Left renal pelvis (tissue), 4 donors: ENCODE measurements at regions not wholly inside any gene's neighbourhood (a gene's known extent, or its start where the extent isn't known, plus 50 kb on each side); places are given as distances from the start of the nearest gene placed in this dataset.
"Not testable (repeated sequence)": the region's sequence is repeated elsewhere in the genome, so short reads cannot be mapped to it uniquely, and the experiment has no call there.

ENCODE experiments used
- DNase-seq, 4 donors: peaks; one replicate each; pipeline ENCODE4 v3.0.0-alpha.2; 2013; ENCODE audit warnings: low read depth in 4 of 4, low spot score in 3 of 4

- no peak for DNase-seq
Observed at GRCh38 chr2:35606394-35606793, 749.2 kb upstream of the CRIM1 start.

- DNase-seq: no peak
Observed at GRCh38 chr2:35598310-35598709, 757.3 kb upstream of the CRIM1 start.

DNA sequence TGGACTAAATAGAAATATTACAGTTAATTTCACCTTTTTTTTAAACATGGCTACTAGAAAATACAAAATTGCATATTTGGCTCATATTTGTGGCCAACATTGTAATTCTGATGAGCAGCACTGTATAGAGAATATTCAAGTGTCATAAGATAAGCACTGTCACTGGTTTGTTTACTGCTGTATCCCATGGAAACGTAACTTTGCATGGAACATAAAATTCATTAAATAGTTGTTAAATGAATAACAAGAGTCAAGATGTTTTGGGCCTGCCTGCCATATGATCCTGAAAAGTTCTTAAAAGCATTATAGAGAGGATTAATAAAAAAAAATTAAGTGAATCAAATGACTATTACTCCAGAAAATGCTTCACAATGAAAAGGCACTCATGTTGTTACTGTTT is 763.7 kb upstream of the CRIM1 start:
- no peak for DNase-seq

GRCh38 chr2:35585972-35586371 is 769.6 kb upstream of the CRIM1 start:
- DNase-seq: no peak

DNA sequence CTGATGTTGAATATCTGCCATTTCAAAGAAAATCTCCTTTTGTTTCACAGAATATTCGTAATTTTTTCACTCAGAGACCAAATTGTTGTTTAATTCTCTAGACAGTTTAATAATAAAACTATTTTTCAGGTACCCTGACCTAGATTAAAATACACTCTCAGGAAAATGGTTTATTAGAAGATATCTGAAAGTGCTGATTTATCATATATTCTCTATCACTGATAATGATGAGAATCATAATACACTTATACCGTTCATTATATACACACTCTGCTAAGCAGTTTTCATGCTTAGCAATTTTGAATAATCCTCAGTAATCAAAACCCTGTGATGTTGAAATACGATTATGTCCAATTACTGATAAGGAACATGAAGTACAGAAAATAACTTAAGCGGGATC is 772.9 kb upstream of the CRIM1 start:
- DNase-seq: no peak

GRCh38 chr2:35580956-35581355 is 774.6 kb upstream of the CRIM1 start:
- DNase-seq: no peak

DNA sequence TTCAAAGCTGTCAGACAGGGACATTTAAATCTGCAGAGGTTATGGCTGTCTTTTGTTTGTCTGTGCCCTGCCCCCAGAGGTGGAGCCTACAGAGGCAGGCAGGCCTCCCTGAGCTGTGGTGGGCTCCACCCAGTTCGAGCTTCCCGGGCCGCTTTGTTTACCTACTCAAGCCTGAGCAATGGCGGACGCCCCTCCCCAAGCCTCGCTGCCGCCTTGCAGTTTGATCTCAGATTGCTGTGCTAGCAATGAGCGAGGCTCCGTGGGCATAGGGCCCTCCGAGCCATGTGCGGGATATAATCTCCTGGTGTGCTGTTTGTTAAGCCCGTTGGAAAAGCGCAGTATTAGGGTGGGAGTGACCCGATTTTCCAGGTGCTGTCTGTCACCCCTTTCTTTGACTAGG is 787.0 kb upstream of the CRIM1 start:
- not testable (repeated sequence) for DNase-seq

GRCh38 chr2:35562488-35562887 is 793.1 kb upstream of the CRIM1 start:
- DNase-seq: no peak

DNA sequence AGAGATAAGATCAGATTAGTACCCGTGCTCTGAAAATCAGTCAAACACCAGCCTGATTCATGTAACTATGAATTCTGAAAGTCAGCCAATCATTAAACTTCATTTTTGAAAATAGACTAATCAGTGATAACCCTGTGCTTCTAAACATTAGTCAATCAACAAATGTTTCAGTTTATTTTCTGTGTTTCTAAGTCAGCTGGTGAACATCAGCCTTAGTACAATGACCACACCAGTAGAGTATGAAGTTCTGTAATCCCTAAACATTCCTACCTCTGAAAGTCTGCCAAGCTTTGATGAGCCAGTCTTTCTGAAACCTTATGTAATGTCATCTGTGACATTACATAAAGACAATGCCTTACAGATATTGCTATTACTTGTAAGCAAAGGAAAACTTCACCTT is 807.4 kb upstream of the CRIM1 start:
- DNase-seq: no peak

GRCh38 chr2:35545301-35545700 is 810.3 kb upstream of the CRIM1 start:
- DNase-seq: no peak

DNA sequence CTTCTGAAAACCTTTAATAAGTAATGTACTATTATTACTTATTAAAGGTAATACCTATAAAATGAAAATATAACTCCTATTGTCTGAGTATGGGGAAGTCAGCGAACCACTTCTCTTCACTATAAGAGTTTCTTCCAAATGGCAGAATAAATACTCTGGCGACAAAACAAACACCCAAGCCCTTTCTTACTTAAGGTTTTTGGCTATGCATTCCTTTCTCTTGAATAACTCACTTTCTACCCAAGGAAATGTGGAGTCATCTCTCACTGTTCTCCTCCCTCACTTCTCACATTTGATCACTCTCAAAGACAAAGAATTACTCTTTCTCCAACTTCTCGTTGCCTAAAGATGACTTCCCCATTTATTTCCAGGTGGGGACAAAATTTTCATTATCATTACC is 816.8 kb upstream of the CRIM1 start:
- DNase-seq: no peak

GRCh38 chr2:35530615-35531135 is 824.9 kb upstream of the CRIM1 start:
- DNase-seq: no peak

DNA sequence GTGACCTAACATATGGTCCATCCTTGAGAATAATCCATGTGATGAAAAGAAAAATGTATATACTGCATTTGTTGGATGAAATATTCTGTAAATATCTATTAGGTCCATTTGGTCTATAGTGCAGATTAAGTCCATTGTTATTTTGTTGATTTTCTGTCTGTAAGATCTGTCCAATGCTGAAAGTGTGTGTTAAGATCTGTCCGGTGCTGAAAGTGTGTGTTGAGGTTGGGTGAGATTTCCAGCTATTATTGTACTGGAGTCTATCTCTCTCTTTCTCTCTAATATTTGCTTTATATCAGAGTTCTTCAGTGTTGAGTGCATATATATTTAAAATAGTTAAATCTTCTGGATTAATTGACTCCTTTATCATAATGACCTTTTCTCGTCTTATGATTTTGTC is 828.8 kb upstream of the CRIM1 start:
- DNase-seq: no peak

DNA sequence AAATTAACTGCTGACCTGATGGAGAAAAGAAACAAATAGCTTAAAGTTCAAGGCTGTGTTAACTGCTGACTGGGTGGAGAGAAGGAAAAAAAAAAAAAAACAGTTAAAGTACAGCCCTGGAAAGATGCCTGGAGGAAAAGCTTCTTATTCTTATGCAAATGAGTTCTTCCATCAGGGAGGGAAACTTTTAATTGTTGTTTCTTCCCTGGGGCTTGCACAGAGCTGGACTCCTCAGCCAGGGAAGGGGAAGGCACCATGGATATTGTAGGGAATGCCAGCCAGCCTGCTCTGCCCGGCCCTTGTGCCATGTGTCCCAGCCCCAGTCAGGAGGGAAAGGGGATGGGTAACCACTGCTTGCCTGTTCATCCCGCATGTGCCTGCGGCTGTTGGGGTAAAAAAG is 833.1 kb upstream of the CRIM1 start:
- no peak for DNase-seq

GRCh38 chr2:35510636-35511035 is 844.9 kb upstream of the CRIM1 start:
- no peak for DNase-seq

GRCh38 chr2:35508601-35509000 is 847.0 kb upstream of the CRIM1 start:
- no peak for DNase-seq

DNA sequence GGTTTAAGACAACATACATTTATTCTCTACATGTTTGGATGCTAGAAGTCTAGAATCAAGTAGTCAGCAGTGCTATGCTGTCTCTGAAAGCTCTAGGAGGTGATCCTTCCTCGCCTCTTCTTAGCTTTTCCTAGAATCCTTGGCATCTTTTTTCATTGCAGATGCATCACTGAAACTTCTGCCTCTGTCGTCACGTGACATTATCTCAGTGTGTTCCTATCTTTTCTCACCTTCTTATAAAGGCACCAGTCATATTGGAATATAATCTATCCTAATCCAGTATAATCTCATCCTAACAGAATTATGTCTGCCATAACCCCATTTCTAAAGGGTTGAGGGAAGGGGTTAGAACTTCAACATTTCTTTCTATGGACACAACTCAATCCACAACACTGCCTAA is 851.2 kb upstream of the CRIM1 start:
- no peak for DNase-seq

DNA sequence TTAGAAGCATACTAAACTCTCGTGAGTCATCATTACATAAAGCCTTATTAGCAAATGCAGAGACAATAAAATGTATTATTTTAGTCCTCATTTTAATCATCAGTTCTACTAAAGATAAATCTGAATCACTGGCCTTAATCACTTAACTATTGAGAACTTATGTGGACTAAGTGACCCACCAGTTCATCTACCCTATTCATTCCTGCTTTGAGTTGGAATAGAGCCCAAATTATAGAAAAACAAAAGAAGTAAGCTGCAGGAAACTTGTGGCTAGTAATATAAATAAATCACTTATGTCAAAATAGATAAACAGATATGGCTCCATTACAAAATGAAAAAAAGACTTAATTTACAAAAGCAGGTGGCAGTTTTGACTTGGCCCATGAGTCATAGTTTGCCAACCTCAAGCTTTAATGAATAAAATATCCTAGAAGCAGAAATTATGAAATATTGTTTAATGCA is 851.8 kb upstream of the CRIM1 start:
- DNase-seq: no peak

DNA sequence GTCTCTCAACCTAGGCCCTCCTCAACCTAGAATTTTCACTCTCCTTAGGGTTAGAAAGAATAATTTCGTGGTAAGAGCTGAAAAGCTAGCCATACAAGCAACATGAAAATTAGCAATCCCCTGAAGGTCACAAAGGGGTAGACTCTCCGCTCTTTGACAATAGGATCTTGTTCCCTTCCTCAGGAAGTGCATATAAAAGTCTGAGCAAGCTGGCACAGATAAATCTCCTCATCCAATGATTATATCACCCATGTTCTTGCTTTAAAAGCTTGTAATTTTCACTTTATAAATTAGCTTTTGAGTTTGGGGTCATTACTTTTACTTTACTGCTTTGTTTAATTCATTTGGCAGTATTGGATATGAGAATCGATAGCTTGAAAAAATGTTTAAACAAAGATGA is 852.3 kb upstream of the CRIM1 start:
- DNase-seq: no peak

- no peak for DNase-seq
Observed at GRCh38 chr2:35501076-35501475, 854.5 kb upstream of the CRIM1 start.

DNA sequence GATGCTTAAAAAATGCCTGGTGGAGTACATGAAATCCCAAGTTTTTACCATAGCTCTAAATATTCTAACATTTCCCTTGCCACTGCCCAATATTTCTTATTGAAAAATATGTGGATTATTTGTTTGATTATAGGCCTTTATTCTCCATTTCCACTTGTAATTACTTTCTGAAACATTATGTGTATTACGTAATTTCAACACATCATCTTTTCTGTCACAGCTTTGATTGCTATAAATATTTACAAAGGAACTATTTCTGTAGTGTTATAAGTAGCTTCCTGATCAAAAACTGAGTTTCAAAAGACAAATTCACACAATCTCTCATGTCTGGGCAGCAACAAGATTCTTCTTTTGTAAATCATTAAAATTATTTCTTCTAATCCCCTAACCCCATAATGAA is 859.6 kb upstream of the CRIM1 start:
- no peak for DNase-seq

GRCh38 chr2:35495182-35495581 is 860.4 kb upstream of the CRIM1 start:
- DNase-seq: no peak

- not testable (repeated sequence) for DNase-seq
Observed at GRCh38 chr2:35478121-35478520, 877.5 kb upstream of the CRIM1 start.
